ENCODE measurements at regions not wholly inside any gene's neighbourhood (a gene's known extent, or its start where the extent isn't known, plus 50 kb on each side); places are given as distances from the start of the nearest gene placed in this dataset.

DNA sequence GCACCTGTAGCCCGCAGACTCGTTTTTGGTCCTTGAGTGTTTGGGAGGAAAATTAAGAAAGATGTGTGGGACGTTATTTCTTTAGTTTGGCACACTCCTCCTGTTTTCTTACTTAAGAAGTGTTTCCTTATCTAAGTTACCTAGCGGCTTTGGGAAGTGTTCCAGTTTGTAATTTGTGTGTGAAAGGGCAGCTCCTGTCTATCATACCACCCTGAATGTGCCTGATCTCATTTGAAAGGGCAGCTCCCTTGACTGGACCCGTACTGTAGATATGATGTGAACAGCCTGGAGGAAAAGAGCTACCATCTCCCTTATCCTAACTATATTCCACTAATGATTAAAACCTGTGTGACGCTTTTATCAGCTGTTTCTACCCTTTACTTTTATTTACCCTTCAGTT is 314.3 kb downstream of the CHRM3 start:
- DNase-seq (ENCODE audit: low read depth) = no peak
- no peak for TF ChIP-seq CTCF (IDR thresholded peaks at IDR 0.05; ENCODE audit: insufficient read depth, low read depth, low read length, missing control alignments)
- no peak overlapping the region for H3K4me3 ChIP-seq (ENCODE audit: low read depth, low read length)

- no peak for DNase-seq (ENCODE audit: low read depth)
- no peak for TF ChIP-seq CTCF (IDR thresholded peaks at IDR 0.05; ENCODE audit: insufficient read depth, low read depth, low read length, missing control alignments)
- no peak overlapping the region for H3K4me3 ChIP-seq (ENCODE audit: low read depth, low read length)
Measured at GRCh38 chr1:239703075-239703474, 316.7 kb downstream of the CHRM3 start.

DNA sequence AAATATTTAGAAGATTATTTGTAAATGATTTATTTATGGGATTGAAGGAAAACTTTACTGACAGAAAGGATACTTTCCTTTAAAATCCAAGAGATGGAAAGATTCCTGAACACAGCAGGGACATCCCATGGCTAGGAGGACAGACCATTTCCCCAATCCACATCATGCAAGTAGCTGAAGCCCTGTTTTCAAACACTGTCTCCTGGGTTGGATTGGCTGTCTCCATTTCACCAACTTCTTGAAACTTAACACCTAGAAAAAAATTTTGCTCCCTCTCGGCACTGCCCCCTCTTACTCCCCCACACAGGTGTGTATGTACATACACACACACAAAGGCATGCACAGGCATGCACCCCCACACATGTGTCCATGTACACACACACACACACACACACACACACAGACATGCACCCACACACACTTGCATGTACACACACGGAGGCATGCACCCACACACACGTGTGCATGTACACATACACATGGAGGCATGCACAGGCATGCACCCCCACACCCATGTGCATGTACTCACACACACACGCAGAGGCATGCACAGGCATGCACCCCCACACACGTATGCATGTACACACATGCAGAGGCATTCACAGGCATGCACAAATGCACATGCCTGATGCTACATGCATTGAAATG is 320.0 kb downstream of the CHRM3 start:
- no peak for DNase-seq (ENCODE audit: low read depth)
- H3K4me3 ChIP-seq (ENCODE audit: low read depth, low read length) = no peak overlapping the region
- TF ChIP-seq CTCF (IDR thresholded peaks at IDR 0.05; ENCODE audit: insufficient read depth, low read depth, low read length, missing control alignments) = no peak

DNA sequence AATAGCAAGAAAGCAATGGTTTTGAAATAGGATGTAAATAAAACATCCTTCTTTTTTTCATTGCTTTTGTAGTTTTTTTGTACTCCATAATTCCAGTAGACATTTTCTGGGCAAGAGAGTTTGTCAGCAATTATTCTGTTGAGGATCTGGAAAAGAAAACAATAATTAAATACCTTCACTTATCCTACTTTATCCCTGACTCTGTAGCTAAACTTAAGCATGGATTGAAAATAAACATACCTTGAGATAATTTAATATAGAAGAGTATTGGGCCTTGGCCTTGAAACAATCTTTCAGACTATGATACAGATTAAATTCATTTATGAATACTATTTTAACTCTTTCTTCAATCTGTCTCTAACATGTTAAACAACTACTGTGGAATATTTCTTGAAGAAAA is 321.2 kb downstream of the CHRM3 start:
- H3K4me3 ChIP-seq (ENCODE audit: low read depth, low read length) = no peak overlapping the region

DNA sequence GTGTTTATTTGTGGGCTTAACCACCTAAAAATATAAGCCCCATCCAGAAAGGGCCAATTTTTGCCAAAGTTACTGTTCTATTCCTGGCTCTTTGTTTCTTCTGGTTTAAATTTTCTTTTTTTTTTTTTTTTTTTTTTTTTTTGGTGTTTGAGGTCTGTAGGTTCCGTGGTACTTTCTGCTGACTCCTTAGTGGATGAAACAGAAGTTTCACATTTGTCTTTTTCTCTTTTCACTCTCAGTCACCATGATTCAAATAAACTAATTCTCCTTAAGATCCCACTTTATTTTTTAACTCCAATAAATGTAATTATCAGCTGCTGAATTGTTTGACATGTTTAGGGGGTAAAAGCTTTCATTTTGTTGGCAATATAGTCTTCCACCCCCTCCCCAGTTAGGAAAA is 322.3 kb downstream of the CHRM3 start:
- H3K4me3 ChIP-seq (ENCODE audit: low read depth, low read length) = no peak overlapping the region
- no peak for TF ChIP-seq CTCF (IDR thresholded peaks at IDR 0.05; ENCODE audit: insufficient read depth, low read depth, low read length, missing control alignments)
- no peak for DNase-seq (ENCODE audit: low read depth)

More for the DNA sequence above, 321.2 kb downstream of the CHRM3 start:
- TF ChIP-seq CTCF (IDR thresholded peaks at IDR 0.05; ENCODE audit: insufficient read depth, low read depth, low read length, missing control alignments) = no peak
- DNase-seq (ENCODE audit: low read depth) = no peak

- no peak for TF ChIP-seq CTCF (IDR thresholded peaks at IDR 0.05; ENCODE audit: insufficient read depth, low read depth, low read length, missing control alignments)
- H3K4me3 ChIP-seq (ENCODE audit: low read depth, low read length) = no peak overlapping the region
- no peak for DNase-seq (ENCODE audit: low read depth)
Measured at GRCh38 chr1:239711768-239712167, 325.4 kb downstream of the CHRM3 start.
